GM18951 (cell line): ENCODE measurements at regions not wholly inside any gene's neighbourhood (a gene's known extent, or its start where the extent isn't known, plus 50 kb on each side); places are given as distances from the start of the nearest gene placed in this dataset.

Experiments
- POLR2A ChIP-seq: IDR thresholded peaks from 4 replicates; pipeline ENCODE4 v1.6.1; 2011; ENCODE audit warnings: mild to moderate bottlenecking; ENCODE audit not compliant: insufficient read length, insufficient read depth; ENCODE audit errors: extremely low read depth
- in situ Hi-C: fragments of 300-500 bp; cut with MboI; formaldehyde crosslinking; loops from one replicate; pipeline ENCODE4 v1.12.0; 2022; ENCODE audit warnings: low sequenced_read_pairs, mixed read lengths, inconsistent platforms; ENCODE audit not compliant: unreplicated experiment

GRCh38 chr11:96648991-96649390 is 259.2 kb downstream of the JRKL start:
- no peak for TF ChIP-seq POLR2A
- in situ Hi-C loops = no loop called here

- in situ Hi-C loops = no loop called here
- no peak for TF ChIP-seq POLR2A
Observed at GRCh38 chr11:96652516-96652915, 262.7 kb downstream of the JRKL start.

GRCh38 chr11:96655474-96655873 is 265.7 kb downstream of the JRKL start:
- in situ Hi-C loops = no loop called here

GRCh38 chr11:96658436-96658835 is 268.6 kb downstream of the JRKL start:
- in situ Hi-C loops = no loop called here
- no peak for TF ChIP-seq POLR2A

More at GRCh38 chr11:96655474-96655873, 265.7 kb downstream of the JRKL start:
- TF ChIP-seq POLR2A = no peak

- TF ChIP-seq POLR2A = no peak
- in situ Hi-C loops = no loop called here
Observed at GRCh38 chr11:96664110-96664509, 274.3 kb downstream of the JRKL start.

GRCh38 chr11:96680211-96681018 is 290.6 kb downstream of the JRKL start:
- in situ Hi-C loops = no loop called here
- TF ChIP-seq POLR2A = no peak

- in situ Hi-C loops = no loop called here
- no peak for TF ChIP-seq POLR2A
Observed at GRCh38 chr11:96681019-96681716, 291.4 kb downstream of the JRKL start.

GRCh38 chr11:96694338-96694737 is 304.5 kb downstream of the JRKL start:
- in situ Hi-C loops = no loop called here
- no peak for TF ChIP-seq POLR2A

GRCh38 chr11:96696731-96697130 is 306.9 kb downstream of the JRKL start:
- no peak for TF ChIP-seq POLR2A

GRCh38 chr11:96697466-96697865 is 307.7 kb downstream of the JRKL start:
- TF ChIP-seq POLR2A = no peak
- in situ Hi-C loops = no loop called here

More at GRCh38 chr11:96696731-96697130, 306.9 kb downstream of the JRKL start:
- in situ Hi-C loops = no loop called here

GRCh38 chr11:96704847-96705246 is 315.0 kb downstream of the JRKL start:
- in situ Hi-C loops = no loop called here
- TF ChIP-seq POLR2A = no peak

- TF ChIP-seq POLR2A = no peak
- in situ Hi-C loops = no loop called here
Observed at GRCh38 chr11:96706761-96707160, 316.9 kb downstream of the JRKL start.

GRCh38 chr11:96707273-96707672 is 317.5 kb downstream of the JRKL start:
- TF ChIP-seq POLR2A = no peak

GRCh38 chr11:96708219-96708878 is 318.5 kb downstream of the JRKL start:
- no peak for TF ChIP-seq POLR2A
- in situ Hi-C loops = no loop called here

More at GRCh38 chr11:96707273-96707672, 317.5 kb downstream of the JRKL start:
- in situ Hi-C loops = no loop called here

GRCh38 chr11:96713301-96713700 is 323.5 kb downstream of the JRKL start:
- in situ Hi-C loops = no loop called here
- TF ChIP-seq POLR2A = no peak
